OCI-LY3 (cell line): ENCODE measurements at regions not wholly inside any gene's neighbourhood (a gene's known extent, or its start where the extent isn't known, plus 50 kb on each side); places are given as distances from the start of the nearest gene placed in this dataset.

Source experiments
- H2AFZ ChIP-seq: fragments of 200-600, 300-600 bp; shearing (Covaris generic); 2 replicates; pipeline ENCODE4 v1.6.0; 2014; ENCODE audit warnings: antibody characterized with exemption, low read depth, low read length
- H3K27ac ChIP-seq: fragments of 200-600, 300-600 bp; sonication (generic); 2 replicates; pipeline ENCODE4 v1.5.1; 2014; ENCODE audit warnings: mild to moderate bottlenecking, low read length, moderate library complexity, mixed read lengths
- H3K27me3 ChIP-seq: fragments of 200-600, 300-600 bp; sonication (generic); 2 replicates; pipeline ENCODE4 v1.6.1; 2014; ENCODE audit warnings: low read depth, low read length, mixed read lengths
- H3K36me3 ChIP-seq: fragments of 200-600, 300-600 bp; sonication (generic); replicated peaks from 2 replicates; pipeline ENCODE3; 2014; ENCODE audit warnings: low read depth, low read length, mixed read lengths
- H3K4me1 ChIP-seq: fragments of 300-600, 200-600 bp; sonication (generic); 2 replicates; pipeline ENCODE4 v1.6.1; 2014; ENCODE audit warnings: low read length, mixed read lengths
- H3K4me2 ChIP-seq: fragments of 200-600, 300-600 bp; sonication (generic); 2 replicates; pipeline ENCODE4 v1.6.1; 2014; ENCODE audit warnings: low read length, mixed read lengths
- H3K4me3 ChIP-seq: fragments of 300-600, 200-600 bp; sonication (generic); 2 replicates; pipeline ENCODE4 v1.5.1; 2014; ENCODE audit warnings: antibody characterized with exemption, mild to moderate bottlenecking, low read length, moderate library complexity
- H3K79me2 ChIP-seq: fragments of 300-600, 200-600 bp; shearing (Covaris generic); 2 replicates; pipeline ENCODE4 v1.6.1; 2014; ENCODE audit warnings: mild to moderate bottlenecking, low read length, mixed read lengths
- H3K9ac ChIP-seq: fragments of 300-600, 200-600 bp; shearing (Covaris generic); 2 replicates; pipeline ENCODE4 v1.6.0; 2014; ENCODE audit warnings: mild to moderate bottlenecking, low read length, moderate library complexity
- H3K9me3 ChIP-seq: fragments of 200-600, 300-600 bp; shearing (Covaris generic); 2 replicates; pipeline ENCODE4 v1.6.1; 2014; ENCODE audit warnings: low read length, mixed read lengths; ENCODE audit not compliant: insufficient read depth
- H4K20me1 ChIP-seq: fragments of 200-600, 300-600 bp; sonication (generic); 2 replicates; pipeline ENCODE4 v1.6.1; 2016; ENCODE audit warnings: low read length, mixed read lengths; ENCODE audit not compliant: insufficient read depth
- CTCF ChIP-seq: fragments of 200-600, 300-600 bp; sonication (generic); IDR thresholded peaks from 2 replicates; pipeline ENCODE4 v1.5.1; 2014; ENCODE audit warnings: antibody characterized with exemption, low read length, low read depth
- EZH2phosphoT487 ChIP-seq: fragments of 200-600 bp; shearing (Covaris generic); IDR thresholded peaks from 2 replicates; pipeline ENCODE4 v1.6.1; 2018; ENCODE audit warnings: antibody characterized with exemption, mixed run types, low read depth

- Histone ChIP-seq H2AFZ (no peak overlapping the region), H3K27me3 (no peaks in the 10 kb centered on the region), H3K27ac (no peak overlapping the region), H3K4me2 (no peak overlapping the region), H3K4me1 (no peaks in the 10 kb centered on the region), H3K79me2 (no peaks in the 10 kb centered on the region), H3K9ac (no peak overlapping the region), H4K20me1 (no peaks in the 10 kb centered on the region), H3K36me3 (no peaks in the 10 kb centered on the region), H3K9me3 (peaks cover 9% of the 10 kb centered on the region; the same call in 1 of the 2 replicates), H3K4me3 (no peak overlapping the region)
- TF ChIP-seq CTCF (no peak), EZH2phosphoT487 (no peak)
Measured at GRCh38 chr4:170389411-170389810, 299.7 kb upstream of the AADAT start.

- Histone ChIP-seq H3K27ac (no peak overlapping the region), H2AFZ (no peak overlapping the region), H3K9me3 (peaks cover 12% of the 10 kb centered on the region; the same call in 1 of the 2 replicates), H3K27me3 (no peaks in the 10 kb centered on the region), H3K79me2 (no peaks in the 10 kb centered on the region), H3K4me1 (no peaks in the 10 kb centered on the region), H3K9ac (no peak overlapping the region), H3K4me3 (no peak overlapping the region), H3K36me3 (no peaks in the 10 kb centered on the region), H4K20me1 (no peaks in the 10 kb centered on the region), H3K4me2 (no peak overlapping the region)
- TF ChIP-seq CTCF: no peak
- no peak for TF ChIP-seq EZH2phosphoT487
Measured at GRCh38 chr4:170388255-170388654, 298.5 kb upstream of the AADAT start.

- Histone ChIP-seq H2AFZ (no peak overlapping the region), H4K20me1 (no peaks in the 10 kb centered on the region), H3K79me2 (no peaks in the 10 kb centered on the region), H3K9ac (no peak overlapping the region), H3K4me3 (no peak overlapping the region), H3K27me3 (no peaks in the 10 kb centered on the region), H3K4me1 (no peaks in the 10 kb centered on the region), H3K27ac (no peak overlapping the region), H3K36me3 (no peaks in the 10 kb centered on the region), H3K9me3 (peaks cover 13% of the 10 kb centered on the region; the same call in 1 of the 2 replicates), H3K4me2 (no peak overlapping the region)
- TF ChIP-seq CTCF: no peak
- TF ChIP-seq EZH2phosphoT487: no peak
Measured at GRCh38 chr4:170386971-170387370, 297.2 kb upstream of the AADAT start.

GRCh38 chr4:170386511-170386910 lies 296.8 kb upstream of the AADAT start:
- no peaks in the 10 kb centered on the region for H3K36me3 ChIP-seq
- no peaks in the 10 kb centered on the region for H3K27me3 ChIP-seq
- no peak overlapping the region for H3K27ac ChIP-seq
- peaks cover 13% of the 10 kb centered on the region; the same call in 1 of the 2 replicates for H3K9me3 ChIP-seq
- no peaks in the 10 kb centered on the region for H4K20me1 ChIP-seq
- TF ChIP-seq EZH2phosphoT487: no peak
- no peak for TF ChIP-seq CTCF
- no peaks in the 10 kb centered on the region for H3K79me2 ChIP-seq
- no peak overlapping the region for H2AFZ ChIP-seq
- H3K4me3 ChIP-seq: no peak overlapping the region
- no peaks in the 10 kb centered on the region for H3K4me1 ChIP-seq
- H3K4me2 ChIP-seq: no peak overlapping the region
- no peak overlapping the region for H3K9ac ChIP-seq
